Subcutaneous abdominal adipose tissue (tissue), 5 donors: ENCODE measurements at regions not wholly inside any gene's neighbourhood (a gene's known extent, or its start where the extent isn't known, plus 50 kb on each side); places are given as distances from the start of the nearest gene placed in this dataset.
A peak's percentile ranks its signal among the peaks of the same experiment; 100 is the strongest.
"Not testable (repeated sequence)": the region's sequence is repeated elsewhere in the genome, so short reads cannot be mapped to it uniquely, and the experiment has no call there.

ENCODE experiments used
- H3K27ac ChIP-seq: one replicate; pipeline ENCODE4 v1.7.0; 2013; ENCODE audit warnings: low read depth, mild to moderate bottlenecking, inconsistent platforms, low read length, moderate library complexity
- H3K27me3 ChIP-seq, 5 donors: one replicate each; pipeline ENCODE4 v1.7.0; 2013; ENCODE audit warnings: low read length in 5 of 5, inconsistent platforms in 1 of 5; ENCODE audit not compliant: control insufficient read depth in 5 of 5, insufficient read depth in 4 of 5
- H3K36me3 ChIP-seq, 5 donors: one replicate each; pipeline ENCODE4 v1.7.0; 2013; ENCODE audit warnings: low read length in 5 of 5; ENCODE audit not compliant: control insufficient read depth in 5 of 5, insufficient read depth in 5 of 5
- H3K4me1 ChIP-seq, 5 donors: one replicate each; pipeline ENCODE4 v1.7.0; 2013; ENCODE audit warnings: low read length in 5 of 5, mild to moderate bottlenecking in 3 of 5, moderate library complexity in 1 of 5; ENCODE audit not compliant: control insufficient read depth in 5 of 5, insufficient read depth in 5 of 5
- H3K4me3 ChIP-seq, 5 donors: one replicate each; pipeline ENCODE4 v1.7.0; 2013; ENCODE audit warnings: low read length in 5 of 5, low read depth in 1 of 5
- H3K9ac ChIP-seq, 5 donors: one replicate each; pipeline ENCODE4 v1.7.0; 2013; ENCODE audit warnings: low read length in 5 of 5, mild to moderate bottlenecking in 4 of 5, moderate library complexity in 3 of 5
- H3K9me3 ChIP-seq, 5 donors: one replicate each; pipeline ENCODE4 v1.7.0; 2013; ENCODE audit warnings: low read length in 5 of 5; ENCODE audit not compliant: control insufficient read depth in 5 of 5
- donor health status: healthy.
- donor health status: healthy.
- donor health status: healthy.
- donor health status: healthy.
- donor health status: healthy.

DNA sequence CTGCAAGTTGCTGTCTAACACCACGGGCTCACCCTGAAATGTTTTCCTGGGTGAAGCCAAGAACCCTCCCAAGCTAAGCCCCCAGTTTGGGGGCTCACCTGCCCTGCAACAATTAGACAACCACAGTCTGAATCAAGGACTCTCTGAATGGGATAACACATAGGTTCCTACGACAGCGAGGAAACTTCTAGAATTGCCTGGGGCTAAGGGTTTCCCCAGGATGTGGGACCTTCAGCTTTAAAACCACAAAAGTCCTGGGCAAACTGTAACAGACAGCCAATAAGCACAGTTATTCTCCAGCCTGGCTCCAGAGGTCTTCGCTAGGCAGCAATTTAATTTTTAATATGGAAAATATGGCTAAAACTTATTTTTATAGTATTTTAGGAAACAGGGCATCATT is 162.6 kb downstream of the PRKX start:
- H3K9me3 ChIP-seq: no peaks in the 10 kb centered on the region
- H3K36me3 ChIP-seq: no peaks in the 10 kb centered on the region

DNA sequence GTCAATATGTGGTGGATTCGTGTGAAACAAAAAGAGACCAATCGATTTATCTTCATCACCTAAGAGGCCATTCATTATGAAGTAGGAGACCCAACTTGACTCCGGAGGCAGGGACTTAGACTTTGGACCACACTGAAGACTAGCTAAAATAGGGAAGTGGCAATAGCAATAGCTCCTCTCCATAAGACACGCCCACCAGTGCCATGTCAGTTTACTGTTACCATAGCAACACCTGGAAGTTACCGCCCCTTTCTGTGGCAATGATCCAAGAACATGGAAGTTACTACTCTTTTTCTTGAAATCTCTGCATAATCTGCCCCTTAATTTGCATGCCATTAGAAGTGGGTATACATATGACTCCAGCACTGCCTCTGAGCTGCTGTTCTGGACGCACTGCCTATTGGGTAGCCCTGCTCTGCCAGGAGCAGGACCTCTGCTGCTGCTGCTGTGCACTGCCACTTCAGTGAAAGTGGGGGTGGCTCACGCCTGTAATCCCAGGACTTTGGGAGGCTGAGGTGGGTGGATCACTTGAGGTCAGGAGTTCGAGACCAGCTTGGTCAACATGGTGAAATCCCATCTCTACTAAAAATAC is 163.2 kb downstream of the PRKX start:
- Histone ChIP-seq H3K27me3 (no peaks in the 10 kb centered on the region), H3K9me3 (no peaks in the 10 kb centered on the region), H3K4me1 (peaks cover 7 to 18% (median 13%) of the 10 kb centered on the region in 5 donors), H3K36me3 (no peaks in the 10 kb centered on the region), H3K9ac (no peak overlapping the region), H3K4me3 (no peak overlapping the region), H3K27ac (no peak overlapping the region)

More for the DNA sequence above, 162.6 kb downstream of the PRKX start:
- Histone ChIP-seq H3K27me3 (no peaks in the 10 kb centered on the region), H3K9ac (no peak overlapping the region), H3K4me3 (no peak overlapping the region), H3K4me1 (peaks cover 7 to 18% (median 13%) of the 10 kb centered on the region in 5 donors), H3K27ac (no peak overlapping the region)

- peaks cover 7 to 18% (median 13%) of the 10 kb centered on the region in 5 donors for H3K4me1 ChIP-seq
- no peaks in the 10 kb centered on the region for H3K9me3 ChIP-seq
- no peaks in the 10 kb centered on the region for H3K36me3 ChIP-seq
- H3K9ac ChIP-seq: peak overlapping the region in 1 of 5 donors; percentile 30
- peak overlapping the region; percentile 57 for H3K27ac ChIP-seq
- no peaks in the 10 kb centered on the region for H3K27me3 ChIP-seq
- peak overlapping the region; percentile 44 to 54 (median 51) for H3K4me3 ChIP-seq
These were observed 164.0 kb downstream of the PRKX start for GRCh38 chrX:3549411-3549911.

GRCh38 chrX:3548765-3549391 is 164.6 kb downstream of the PRKX start:
- Histone ChIP-seq H3K27me3 (no peaks in the 10 kb centered on the region), H3K36me3 (no peaks in the 10 kb centered on the region), H3K9me3 (no peaks in the 10 kb centered on the region), H3K27ac (peak overlapping the region; percentile 57), H3K4me3 (peak overlapping the region; percentile 44 to 54 (median 51)), H3K9ac (peak overlapping the region in 1 of 5 donors; percentile 30), H3K4me1 (peaks cover 7 to 18% (median 13%) of the 10 kb centered on the region in 5 donors)

GRCh38 chrX:3545901-3546300 is 167.5 kb downstream of the PRKX start:
- no peaks in the 10 kb centered on the region for H3K36me3 ChIP-seq
- no peaks in the 10 kb centered on the region for H3K9me3 ChIP-seq
- no peak overlapping the region for H3K4me3 ChIP-seq
- peaks cover 7 to 18% (median 13%) of the 10 kb centered on the region in 5 donors for H3K4me1 ChIP-seq
- H3K27me3 ChIP-seq: no peaks in the 10 kb centered on the region
- no peak overlapping the region for H3K9ac ChIP-seq
- H3K27ac ChIP-seq: no peak overlapping the region

DNA sequence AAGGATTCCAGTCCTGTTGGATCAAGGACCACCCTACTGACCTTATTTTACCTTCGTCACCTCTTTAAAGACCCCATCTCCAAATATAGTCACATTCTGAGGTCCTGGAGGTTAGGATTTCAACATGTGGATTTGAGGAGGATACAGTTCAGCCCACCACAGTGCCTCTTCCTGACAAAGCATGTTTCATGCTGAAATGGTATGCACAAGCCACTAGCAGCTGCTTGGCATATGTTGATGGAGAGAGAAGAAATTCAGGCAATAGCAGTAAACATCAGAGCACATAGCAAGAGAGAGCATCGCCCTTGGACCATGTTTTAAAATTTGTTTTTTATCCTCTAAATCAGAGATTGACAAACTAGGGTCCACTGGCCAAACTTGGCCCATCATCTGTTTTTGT is 172.1 kb downstream of the PRKX start:
- no peaks in the 10 kb centered on the region for H3K27me3 ChIP-seq
- H3K9ac ChIP-seq: no peak overlapping the region
- no peak overlapping the region for H3K4me3 ChIP-seq
- no peaks in the 10 kb centered on the region for H3K36me3 ChIP-seq
- no peaks in the 10 kb centered on the region for H3K9me3 ChIP-seq
- no peaks in the 10 kb centered on the region for H3K4me1 ChIP-seq
- no peak overlapping the region for H3K27ac ChIP-seq

DNA sequence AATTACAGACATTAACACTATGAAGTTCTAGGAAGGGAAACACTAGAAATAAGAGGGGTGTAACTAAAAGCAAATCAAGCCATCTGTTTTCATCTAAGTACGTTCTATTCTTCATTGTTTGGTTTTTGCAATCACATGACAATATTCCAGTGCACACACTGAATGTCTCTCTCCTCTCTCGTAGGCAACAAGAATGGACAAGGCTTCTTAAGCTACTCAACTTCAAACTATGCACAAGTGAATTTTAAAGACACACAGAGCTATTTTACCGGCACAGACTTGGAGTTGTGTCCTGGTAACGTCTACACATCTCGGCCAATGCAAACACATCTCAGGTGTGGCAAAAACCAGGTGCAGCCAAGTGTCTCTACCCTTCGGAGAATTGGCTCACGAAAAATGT is 173.3 kb downstream of the PRKX start:
- no peak overlapping the region for H3K4me3 ChIP-seq
- no peak overlapping the region for H3K9ac ChIP-seq
- no peak overlapping the region for H3K27ac ChIP-seq
- H3K27me3 ChIP-seq: no peaks in the 10 kb centered on the region
- H3K4me1 ChIP-seq: no peaks in the 10 kb centered on the region
- H3K36me3 ChIP-seq: no peaks in the 10 kb centered on the region
- H3K9me3 ChIP-seq: peaks cover 3 to 9% (median 6%) of the 10 kb centered on the region in 5 donors

DNA sequence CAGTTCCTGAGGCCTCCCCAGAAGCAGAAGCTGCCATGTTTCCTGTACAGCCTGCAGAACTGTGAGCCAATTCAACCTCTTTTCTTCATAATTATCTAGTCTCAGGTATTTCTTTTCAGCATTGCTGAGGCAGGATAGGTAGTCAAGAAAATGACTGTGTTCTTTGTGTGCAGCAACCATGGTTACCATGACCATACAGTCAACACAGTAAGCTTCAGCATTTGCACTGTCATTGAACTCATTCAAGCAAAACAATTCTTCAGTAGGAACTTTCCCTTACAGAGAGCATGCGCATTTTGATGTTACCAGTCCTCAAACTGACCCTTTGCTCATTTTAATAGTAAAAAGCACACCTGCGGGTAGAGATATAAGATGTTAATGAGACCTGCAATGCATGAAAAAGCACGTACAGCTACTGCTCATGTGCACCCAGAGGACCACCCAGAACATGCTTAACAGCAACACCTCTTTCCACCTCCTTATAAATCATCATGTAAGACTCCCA is 180.8 kb downstream of the PRKX start:
- Histone ChIP-seq H3K9ac (no peak overlapping the region), H3K27me3 (peaks cover 0 to 2% (median 0%) of the 10 kb centered on the region in 5 donors), H3K4me1 (no peaks in the 10 kb centered on the region), H3K9me3 (peaks cover 3 to 15% (median 14%) of the 10 kb centered on the region in 5 donors), H3K36me3 (no peaks in the 10 kb centered on the region), H3K4me3 (no peak overlapping the region), H3K27ac (no peak overlapping the region)

DNA sequence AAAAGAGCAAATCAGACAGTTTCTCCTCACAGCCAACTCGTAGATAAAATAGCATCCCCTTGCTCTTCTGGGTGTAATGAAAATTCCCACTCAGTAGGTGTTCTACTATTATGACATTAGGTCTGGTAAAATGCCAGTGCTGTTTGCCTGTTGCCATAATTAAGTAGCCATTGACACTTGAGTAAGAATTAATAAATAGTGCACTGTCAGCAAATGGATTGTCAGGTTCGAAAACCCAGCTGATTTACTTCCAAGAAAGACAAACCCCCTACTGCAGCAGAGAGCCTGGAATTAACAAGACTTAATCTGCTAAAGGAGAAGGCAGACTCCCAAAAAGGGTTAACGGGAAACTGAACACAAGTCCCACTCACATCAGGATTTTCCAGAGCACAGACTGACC is 182.0 kb downstream of the PRKX start:
- not testable (repeated sequence) for H3K27ac ChIP-seq, H3K4me1 ChIP-seq, H3K9ac ChIP-seq, H3K4me3 ChIP-seq, H3K36me3 ChIP-seq, H3K27me3 ChIP-seq
- peaks cover 3 to 15% (median 14%) of the 10 kb centered on the region in 5 donors for H3K9me3 ChIP-seq

DNA sequence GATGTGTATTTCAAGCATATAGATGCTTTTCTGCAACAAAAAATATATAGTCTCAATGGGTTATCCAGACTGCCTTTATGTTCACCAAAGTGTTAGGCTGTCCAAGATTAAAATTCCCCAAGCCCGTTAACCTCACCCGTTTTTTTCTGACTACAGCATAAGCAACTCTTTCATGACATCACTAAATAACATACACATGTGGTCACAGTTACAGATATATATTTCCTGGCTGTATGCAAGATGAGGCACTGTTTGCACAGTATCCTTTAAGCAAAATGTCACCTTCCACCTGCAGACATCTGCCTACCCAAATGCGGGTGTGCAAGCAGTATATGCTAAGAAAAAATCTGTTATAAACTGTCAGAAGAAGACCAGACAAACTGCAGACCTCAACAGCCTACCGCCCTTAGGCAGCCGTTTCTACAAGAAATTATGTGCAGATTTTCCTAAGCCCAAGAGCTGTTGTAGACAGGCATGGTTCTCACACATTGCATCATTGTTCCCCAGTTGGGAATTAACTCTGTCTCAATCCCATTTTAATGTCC is 183.1 kb upstream of the MXRA5 start:
- H3K27me3 ChIP-seq: peaks cover 0 to 9% (median 2%) of the 10 kb centered on the region in 5 donors
- no peak overlapping the region for H3K27ac ChIP-seq
- H3K9me3 ChIP-seq: peaks cover 0 to 5% (median 0%) of the 10 kb centered on the region in 5 donors
- peaks cover 0 to 6% (median 0%) of the 10 kb centered on the region in 5 donors for H3K4me1 ChIP-seq
- H3K9ac ChIP-seq: no peak overlapping the region
- no peak overlapping the region for H3K4me3 ChIP-seq
- no peaks in the 10 kb centered on the region for H3K36me3 ChIP-seq
